Nucleus accumbens (tissue), 56 donors: ENCODE measurements at regions not wholly inside any gene's neighbourhood (a gene's known extent, or its start where the extent isn't known, plus 50 kb on each side); places are given as distances from the start of the nearest gene placed in this dataset.
"Not testable (repeated sequence)": the region's sequence is repeated elsewhere in the genome, so short reads cannot be mapped to it uniquely, and the experiment has no call there.

Source experiments
- DNase-seq, 56 donors: peaks; one replicate each; lab custom pipeline; 2025; lab: John Stamatoyannopoulos, UW

GRCh38 chr3:191959876-191960413 is 499.0 kb downstream of the PYDC2 start:
- DNase-seq = no peak

DNA sequence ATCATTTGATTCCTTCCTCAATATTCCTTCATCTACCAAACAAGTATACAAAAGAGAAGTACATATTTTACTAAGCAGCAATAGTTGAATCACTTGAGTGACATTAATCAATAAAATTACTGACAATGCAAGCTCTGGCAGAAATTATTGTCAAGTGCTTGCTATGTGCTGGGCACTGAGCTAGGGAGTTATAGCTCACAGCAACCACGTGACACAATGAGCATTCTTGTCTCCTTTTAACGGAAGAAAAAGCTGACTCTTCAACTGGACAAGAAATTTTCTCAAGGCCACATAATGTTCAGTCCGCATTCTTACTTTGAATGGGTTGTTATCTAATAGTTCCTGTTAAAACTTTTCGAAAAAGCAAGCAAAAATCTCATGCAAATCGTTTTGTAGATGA is 500.1 kb downstream of the PYDC2 start:
- no peak for DNase-seq

GRCh38 chr3:191961529-191961928 is 500.6 kb downstream of the PYDC2 start:
- DNase-seq = no peak

- DNase-seq = no peak
Measured at GRCh38 chr3:191962324-191962723, 501.4 kb downstream of the PYDC2 start.

DNA sequence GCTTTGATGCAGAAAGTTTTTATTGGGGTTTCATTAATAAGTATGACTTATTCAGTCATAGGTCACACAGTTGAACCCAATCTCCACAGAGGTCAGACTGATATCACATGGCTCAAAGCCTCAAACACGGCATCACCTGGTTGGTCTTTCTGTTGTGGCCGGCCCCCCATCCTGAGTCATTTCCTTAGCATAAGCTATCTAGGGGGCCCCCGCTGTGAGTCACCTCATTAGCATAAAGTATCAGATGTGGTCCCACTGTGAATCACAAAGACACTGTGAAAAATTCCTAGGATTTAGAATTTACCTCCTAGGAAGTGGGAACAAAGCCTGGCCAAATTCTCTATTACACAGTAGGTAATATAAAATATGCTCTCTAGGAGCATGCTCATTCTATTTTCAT is 502.2 kb downstream of the PYDC2 start:
- DNase-seq = no peak

DNA sequence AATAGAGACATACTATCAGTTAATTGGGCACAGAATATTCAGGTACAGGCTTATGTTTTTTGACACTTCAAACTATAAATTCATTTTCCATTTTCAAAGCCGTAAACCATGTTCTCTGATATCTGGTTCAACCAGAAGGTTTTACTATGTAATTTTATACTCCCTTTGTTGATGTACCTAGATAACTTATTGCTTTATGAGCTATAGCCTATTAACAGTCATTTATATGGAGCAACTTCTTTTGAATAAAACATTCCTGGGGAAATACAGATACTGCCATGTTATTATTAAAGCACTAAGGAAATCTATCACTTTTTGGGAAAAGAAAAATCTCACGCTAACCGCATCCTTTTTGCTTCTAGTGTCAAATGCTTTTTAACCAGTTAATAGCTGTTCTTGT is 505.6 kb downstream of the PYDC2 start:
- DNase-seq = no peak

GRCh38 chr3:191968299-191968698 is 507.3 kb downstream of the PYDC2 start:
- DNase-seq = no peak

DNA sequence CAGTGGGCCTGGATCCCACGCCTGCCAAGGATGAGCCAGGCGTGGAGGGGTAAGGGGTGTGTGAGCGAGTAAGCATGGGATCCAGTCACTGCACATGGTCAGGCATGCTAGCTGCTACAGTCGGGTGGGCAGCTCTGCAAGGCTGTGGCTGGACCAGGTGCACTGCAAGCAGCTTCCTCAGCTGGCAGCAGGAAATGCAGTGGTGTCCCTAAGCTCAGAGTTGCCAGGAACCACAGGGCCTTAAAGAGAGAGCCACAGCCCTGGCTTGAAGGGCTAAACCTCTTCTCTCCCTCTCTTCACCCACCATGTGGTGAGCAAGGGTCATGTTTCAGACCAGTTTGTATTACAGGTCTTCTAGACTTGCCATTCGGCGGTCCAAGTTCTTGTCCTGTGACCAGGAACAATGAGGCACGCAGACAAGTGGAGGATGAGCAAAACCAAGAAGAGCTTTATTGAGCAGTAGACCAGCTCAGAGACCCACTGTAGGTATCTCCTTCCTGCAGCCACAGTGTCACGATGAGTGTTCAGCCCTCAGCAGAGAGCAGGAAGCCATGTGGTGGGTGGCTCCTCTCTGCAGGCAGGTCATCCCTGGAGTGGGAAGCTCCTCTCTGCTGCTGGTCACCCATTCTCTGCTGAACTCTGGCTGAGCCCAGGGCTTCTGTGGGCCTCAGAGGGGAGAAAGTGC is 511.9 kb downstream of the PYDC2 start:
- DNase-seq = no peak

- DNase-seq = no peak
Measured at GRCh38 chr3:191973820-191974219, 512.9 kb downstream of the PYDC2 start.

GRCh38 chr3:191975936-191976335 is 515.0 kb downstream of the PYDC2 start:
- DNase-seq = no peak

DNA sequence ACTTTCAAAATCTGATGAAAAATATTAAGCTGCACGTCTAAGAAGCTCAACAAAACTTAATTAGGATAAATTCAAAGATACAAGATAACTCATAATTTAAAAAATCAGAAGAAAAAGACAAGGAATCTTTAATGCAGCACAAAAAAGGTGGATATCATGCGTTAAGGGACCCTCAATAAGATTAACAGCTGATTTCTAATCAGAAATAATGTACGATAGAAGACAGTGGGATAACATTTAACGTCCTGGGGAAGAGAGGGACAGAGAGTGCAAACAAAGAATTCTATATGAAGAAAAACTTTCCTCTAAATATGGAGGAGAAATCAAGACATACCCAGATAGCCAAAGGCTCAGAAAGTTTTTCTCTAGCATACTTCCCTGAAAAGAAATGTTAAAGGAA is 519.5 kb downstream of the PYDC2 start:
- DNase-seq = no peak

DNA sequence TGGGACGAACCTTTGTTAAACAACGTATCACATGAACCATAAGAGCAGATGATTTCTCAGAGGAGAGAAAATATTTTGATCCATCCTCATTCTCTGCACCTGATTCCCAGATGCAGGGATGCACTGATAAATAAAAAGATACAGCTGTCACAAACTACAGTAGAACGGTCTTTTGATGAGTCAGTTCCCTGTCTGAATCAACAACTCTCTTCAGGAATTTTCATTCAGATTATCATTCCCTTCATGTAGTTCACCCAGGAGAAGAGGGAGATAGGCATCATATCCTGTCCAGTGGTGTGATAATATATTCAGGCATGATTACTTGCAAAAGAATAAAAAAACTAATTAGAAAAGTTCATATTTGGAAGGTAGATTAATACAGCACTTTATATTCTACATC is 521.5 kb downstream of the PYDC2 start:
- no peak for DNase-seq

GRCh38 chr3:191985691-191986090 is 524.7 kb downstream of the PYDC2 start:
- no peak for DNase-seq

GRCh38 chr3:191987831-191988350 is 526.9 kb downstream of the PYDC2 start:
- DNase-seq = no peak

- DNase-seq = not testable (repeated sequence)
Measured at GRCh38 chr3:191993952-191994351, 533.0 kb downstream of the PYDC2 start.

- DNase-seq = no peak
Measured at GRCh38 chr3:191997093-191997492, 536.1 kb downstream of the PYDC2 start.

DNA sequence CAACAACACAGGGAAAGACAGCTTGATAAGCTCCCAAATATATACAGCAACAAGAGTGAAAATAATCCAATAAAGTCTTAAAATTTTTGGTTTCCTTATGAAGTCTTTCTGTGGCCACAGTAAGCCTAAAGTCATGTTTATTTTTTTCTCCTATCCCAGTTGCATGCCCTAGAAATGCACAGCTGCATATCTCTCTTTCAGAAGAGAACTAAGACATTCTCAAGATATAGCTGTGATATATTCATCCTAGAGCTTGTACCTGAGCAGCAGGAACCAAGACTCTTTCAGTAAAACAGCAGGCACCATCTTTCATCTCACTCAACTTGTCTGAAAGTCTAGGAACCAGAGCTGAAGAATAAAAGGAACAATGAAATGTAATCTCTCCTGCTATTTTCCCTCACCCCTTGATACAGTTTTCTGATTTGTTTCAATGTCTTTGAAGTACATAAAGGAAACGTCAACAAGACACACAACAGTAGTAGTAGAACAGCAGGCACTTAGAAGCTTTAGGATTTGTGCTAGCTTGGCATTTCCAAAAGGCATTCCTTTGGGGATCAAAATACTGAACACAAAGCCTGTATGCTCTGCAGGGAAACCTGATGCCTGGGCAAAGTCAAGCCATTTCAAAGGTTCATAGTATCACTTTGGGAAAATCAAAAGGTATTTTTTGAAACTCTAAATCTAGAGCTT is 536.8 kb downstream of the PYDC2 start:
- DNase-seq = no peak

DNA sequence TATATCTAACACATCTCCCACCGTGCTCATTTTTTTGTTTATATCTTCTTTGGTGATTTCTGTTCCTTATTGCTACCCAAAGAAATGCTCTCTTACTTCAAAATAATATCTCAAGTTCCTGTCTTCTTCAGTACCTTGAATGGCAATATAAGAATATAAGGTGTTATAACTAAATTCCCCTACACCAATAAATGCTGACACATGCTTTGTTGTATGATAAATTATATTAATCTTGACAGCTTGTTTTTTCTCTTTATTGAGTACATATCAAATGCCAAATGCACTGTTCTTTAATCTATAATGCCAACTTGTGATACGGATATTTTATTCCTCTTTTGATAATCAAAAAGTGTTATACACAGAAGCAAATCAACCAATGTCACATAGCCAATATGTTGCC is 540.3 kb downstream of the PYDC2 start:
- no peak for DNase-seq

DNA sequence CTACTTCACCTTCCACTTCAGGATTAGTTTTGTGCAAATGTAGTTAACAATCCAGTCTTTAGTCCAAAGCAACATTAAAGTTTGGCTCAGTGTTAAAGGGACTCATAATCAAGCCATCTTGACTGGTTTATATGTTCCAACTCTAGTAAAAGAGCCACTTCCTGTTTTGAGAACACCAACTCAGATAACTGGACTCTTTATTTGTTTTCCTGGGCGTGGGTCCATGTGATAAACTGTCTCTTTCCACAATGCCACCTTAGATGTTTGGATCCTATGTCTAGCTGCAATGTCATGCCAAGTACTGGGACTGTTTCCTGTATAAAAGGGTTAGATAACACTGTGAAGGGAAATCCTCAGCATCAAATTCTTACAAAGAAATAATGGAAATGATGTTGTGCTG is 545.0 kb downstream of the PYDC2 start:
- no peak for DNase-seq

DNA sequence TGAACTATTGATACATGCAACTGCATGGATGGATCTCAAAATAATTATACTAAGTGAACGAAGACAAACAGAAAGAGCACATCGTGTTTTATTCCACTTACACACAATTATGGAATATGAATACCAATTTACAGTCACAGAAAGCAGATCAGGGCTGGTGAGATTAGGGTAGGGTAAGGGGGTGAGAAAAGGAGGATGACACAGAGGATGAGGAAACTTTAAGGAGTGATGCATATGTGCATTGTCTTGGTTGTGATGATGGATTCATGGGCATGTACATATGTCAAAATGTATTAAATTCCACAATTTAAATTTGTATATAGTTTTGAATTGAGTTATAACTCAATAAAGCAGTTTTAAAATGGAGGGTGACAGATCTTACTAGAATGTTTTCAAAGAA is 548.9 kb downstream of the PYDC2 start:
- DNase-seq = no peak

DNA sequence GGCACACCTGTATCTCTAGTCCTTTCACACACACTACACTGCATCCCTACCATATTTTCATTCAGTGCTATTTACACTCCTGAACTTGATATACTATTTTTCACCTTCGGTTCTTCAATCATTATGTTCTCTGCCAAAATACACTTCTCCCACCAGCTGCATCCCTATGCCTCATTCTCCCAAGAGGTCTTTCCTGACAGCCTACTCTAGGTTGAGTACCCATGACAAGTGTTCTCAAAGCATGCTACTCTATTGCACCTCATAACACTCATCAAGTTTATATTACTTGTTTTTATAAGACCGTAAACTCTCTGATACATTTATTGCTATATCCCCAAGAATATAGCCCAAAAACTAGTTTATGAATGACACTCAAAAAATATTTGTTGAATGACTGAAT is 549.5 kb downstream of the PYDC2 start:
- no peak for DNase-seq

GRCh38 chr3:192011137-192011536 is 550.2 kb downstream of the PYDC2 start:
- DNase-seq = no peak
